Left ventricle myocardium inferior (tissue), 1 donor: ENCODE measurements at regions not wholly inside any gene's neighbourhood (a gene's known extent, or its start where the extent isn't known, plus 50 kb on each side); places are given as distances from the start of the nearest gene placed in this dataset.

Source experiments
- DNase-seq: peaks from one replicate; pipeline ENCODE4 v3.0.0-alpha.2; 2020
- H3K27ac ChIP-seq: fragments of 200-600 bp; replicated peaks from 2 replicates; pipeline ENCODE4 v1.8.0; 2021
- H3K27me3 ChIP-seq: fragments of 200-600 bp; 2 replicates; pipeline ENCODE4 v1.8.0; 2021; ENCODE audit warnings: low read depth
- H3K36me3 ChIP-seq: fragments of 200-600 bp; 2 replicates; pipeline ENCODE4 v1.8.0; 2021
- H3K4me1 ChIP-seq: fragments of 200-600 bp; 2 replicates; pipeline ENCODE4 v1.8.0; 2021
- H3K4me3 ChIP-seq: fragments of 200-600 bp; 2 replicates; pipeline ENCODE4 v1.8.0; 2021; ENCODE audit warnings: mild to moderate bottlenecking, moderate library complexity
- H3K9me3 ChIP-seq: fragments of 200-600 bp; replicated peaks from 2 replicates; pipeline ENCODE4 v1.8.0; 2021
- CTCF ChIP-seq: fragments of 200-600 bp; IDR thresholded peaks from 2 replicates; pipeline ENCODE4 v1.8.0; 2021; ENCODE audit warnings: antibody characterized with exemption, mild to moderate bottlenecking, borderline replicate concordance
- intact Hi-C: fragments of 100-400 bp; cut with micrococcal nuclease; formaldehyde crosslinking; loops from one replicate; pipeline ENCODE4 v1.11.0; 2022
- donor health status: DM: no; HTN: yes; CAD: no; lungs with severe emphysema.

- no peak for TF ChIP-seq CTCF
- Histone ChIP-seq H3K9me3 (peaks cover 34% of the 10 kb centered on the region), H3K27me3 (peaks cover 19% of the 10 kb centered on the region), H3K4me1 (no peaks in the 10 kb centered on the region), H3K27ac (no peak overlapping the region), H3K4me3 (no peak overlapping the region), H3K36me3 (no peaks in the 10 kb centered on the region)
- no peak for DNase-seq
- intact Hi-C loops: no loop called here
Observed at GRCh38 chr16:87085441-87085840, 231.8 kb downstream of the C16orf95 start.

GRCh38 chr16:87086156-87086555 lies 231.0 kb downstream of the C16orf95 start:
- Histone ChIP-seq H3K4me1 (no peaks in the 10 kb centered on the region), H3K36me3 (no peaks in the 10 kb centered on the region), H3K4me3 (no peak overlapping the region), H3K9me3 (peaks cover 27% of the 10 kb centered on the region), H3K27me3 (peaks cover 20% of the 10 kb centered on the region), H3K27ac (no peak overlapping the region)
- no peak for DNase-seq
- intact Hi-C loops: no loop called here
- TF ChIP-seq CTCF: no peak

GRCh38 chr16:87086575-87086974 lies 230.6 kb downstream of the C16orf95 start:
- H3K4me3 ChIP-seq: no peak overlapping the region
- intact Hi-C loops: no loop called here
- no peaks in the 10 kb centered on the region for H3K4me1 ChIP-seq
- H3K9me3 ChIP-seq: peaks cover 22% of the 10 kb centered on the region
- no peak for TF ChIP-seq CTCF
- no peaks in the 10 kb centered on the region for H3K36me3 ChIP-seq
- no peak for DNase-seq
- H3K27me3 ChIP-seq: peaks cover 24% of the 10 kb centered on the region
- no peak overlapping the region for H3K27ac ChIP-seq

- intact Hi-C loops: no loop called here
- H3K4me3 ChIP-seq: no peak overlapping the region
- no peaks in the 10 kb centered on the region for H3K36me3 ChIP-seq
- DNase-seq: no peak
- no peaks in the 10 kb centered on the region for H3K4me1 ChIP-seq
- no peak overlapping the region for H3K27ac ChIP-seq
- peaks cover 73% of the 10 kb centered on the region for H3K27me3 ChIP-seq
- TF ChIP-seq CTCF: no peak
- no peaks in the 10 kb centered on the region for H3K9me3 ChIP-seq
Observed at GRCh38 chr16:87092958-87093357, 224.2 kb downstream of the C16orf95 start.

- no peak overlapping the region for H3K4me3 ChIP-seq
- no peaks in the 10 kb centered on the region for H3K4me1 ChIP-seq
- no peak for DNase-seq
- TF ChIP-seq CTCF: no peak
- H3K9me3 ChIP-seq: no peaks in the 10 kb centered on the region
- H3K27me3 ChIP-seq: peaks cover 82% of the 10 kb centered on the region
- H3K36me3 ChIP-seq: no peaks in the 10 kb centered on the region
- intact Hi-C loops: no loop called here
- H3K27ac ChIP-seq: no peak overlapping the region
Observed at GRCh38 chr16:87093804-87094555, 223.2 kb downstream of the C16orf95 start.
